ENCODE measurements at regions not wholly inside any gene's neighbourhood (a gene's known extent, or its start where the extent isn't known, plus 50 kb on each side); places are given as distances from the start of the nearest gene placed in this dataset.
"Not testable (repeated sequence)": the region's sequence is repeated elsewhere in the genome, so short reads cannot be mapped to it uniquely, and the experiment has no call there.

DNA sequence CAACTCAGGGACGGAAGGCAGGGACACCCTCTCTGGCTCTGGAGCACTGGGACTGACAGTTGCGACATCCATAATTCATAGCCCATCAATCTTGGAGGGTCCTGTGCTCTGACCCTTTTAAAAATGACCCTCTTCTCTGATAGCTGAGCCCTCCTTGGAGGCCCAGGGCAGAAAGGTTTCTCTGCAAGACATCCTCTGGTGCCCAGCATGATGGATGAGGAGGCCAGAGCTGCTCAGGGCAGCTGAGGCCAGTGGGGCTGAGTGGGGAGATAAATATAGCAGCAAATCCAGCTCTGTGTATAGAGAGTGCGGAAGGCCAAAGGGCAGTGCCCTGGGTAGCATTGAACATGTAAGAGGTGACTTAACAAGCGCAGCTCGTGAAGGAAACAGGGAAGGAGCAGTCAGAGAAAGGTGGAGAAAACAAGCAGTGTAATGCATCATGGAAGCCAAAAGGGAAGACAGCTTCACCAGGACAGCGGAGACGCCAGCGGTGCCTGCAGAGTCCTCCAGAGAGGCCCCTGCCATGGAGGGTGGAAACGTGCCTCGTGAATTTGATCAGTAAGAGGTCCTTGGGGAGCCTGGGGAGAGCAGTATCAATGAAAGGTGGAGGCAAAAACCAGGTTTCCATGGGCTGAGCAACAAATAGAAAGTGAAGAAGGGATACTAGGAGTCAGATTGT is 50.4 kb upstream of the FMOD start:
- Mint-ChIP-seq H3K36me3 (ENCODE audit: low read depth) (no peaks in the 10 kb centered on the region), H3K27me3 (ENCODE audit: low read depth) (peaks cover 7% of the 10 kb centered on the region), H3K9me3 (no peaks in the 10 kb centered on the region), H3K4me1 (ENCODE audit: low read depth) (no peaks in the 10 kb centered on the region), H3K4me3 (no peak overlapping the region), H3K27ac (no peak overlapping the region)
- DNase-seq, result no peak
- CTCF ChIA-PET, result interaction anchor here (1.3 to 1.4 kb wide), 2 partner anchors 61 to 87 kb away, joined by 3 read pairs; no protein-coding TSS in a partner anchor
- intact Hi-C loops (cut with micrococcal nuclease), result no loop called here

DNA sequence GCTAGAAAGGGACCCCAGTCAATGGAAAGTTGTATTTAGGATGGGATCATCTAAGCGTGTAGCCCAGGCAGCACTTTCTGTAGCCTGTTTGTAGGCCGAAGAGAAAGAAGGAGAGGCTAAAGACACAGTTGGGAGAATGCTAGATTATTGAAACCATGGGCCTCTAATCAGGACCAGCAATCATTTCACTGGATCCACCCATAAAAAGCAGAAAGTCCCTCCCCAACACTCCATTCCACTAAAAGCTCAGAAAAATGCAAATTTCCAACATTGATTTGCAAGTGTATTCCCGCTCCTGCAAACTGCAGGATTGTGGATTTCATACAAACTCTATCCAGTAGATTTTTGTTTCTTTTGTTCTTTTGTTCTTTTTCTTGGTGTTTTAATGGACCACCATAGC is 51.2 kb upstream of the FMOD start:
- Mint-ChIP-seq H3K4me1 (ENCODE audit: low read depth) (no peaks in the 10 kb centered on the region), H3K27ac (no peak overlapping the region), H3K27me3 (ENCODE audit: low read depth) (peaks cover 4% of the 10 kb centered on the region), H3K4me3 (no peak overlapping the region), H3K9me3 (no peaks in the 10 kb centered on the region), H3K36me3 (ENCODE audit: low read depth) (no peaks in the 10 kb centered on the region)
- DNase-seq, result no peak
- CTCF ChIA-PET, result interaction anchor here (0.7 to 1.4 kb wide), 3 partner anchors 45 to 135 kb away, joined by 3 read pairs; no protein-coding TSS in a partner anchor
- intact Hi-C loops (cut with micrococcal nuclease), result no loop called here

DNA sequence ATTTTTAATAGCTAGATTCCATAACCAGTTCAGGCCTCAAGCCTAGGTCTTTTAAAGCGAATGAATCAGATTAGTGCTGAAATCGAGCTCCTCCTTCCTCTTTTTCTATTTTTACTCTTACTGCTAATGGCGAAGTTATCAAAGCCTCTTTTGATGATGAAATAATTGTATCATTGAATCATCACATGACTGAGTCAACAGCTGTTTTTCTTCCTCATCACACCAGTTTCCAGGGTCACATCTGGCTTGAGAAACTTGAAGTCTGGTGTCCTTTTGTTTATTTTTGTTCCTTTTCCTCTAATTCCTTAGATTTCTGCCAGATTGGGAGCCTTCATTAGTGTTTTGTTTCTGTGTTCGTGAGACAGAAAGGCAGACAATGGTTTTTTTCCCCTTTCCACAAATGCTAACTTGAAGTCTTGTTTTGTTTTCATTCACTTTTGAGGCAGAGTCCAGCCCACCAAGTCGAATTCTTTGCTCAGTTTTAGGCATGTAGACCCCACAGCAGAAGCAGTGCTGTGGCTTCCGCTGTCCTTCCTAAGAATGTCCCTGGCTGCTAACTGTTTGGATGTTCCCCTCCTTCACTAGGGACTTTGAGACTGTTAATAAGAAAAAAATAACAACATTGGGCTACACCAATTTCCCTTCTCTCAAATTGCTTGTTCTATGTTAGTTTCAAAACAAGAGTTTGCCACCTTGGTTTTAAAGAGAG is 51.9 kb upstream of the FMOD start:
- H3K27me3 Mint-ChIP-seq (ENCODE audit: low read depth), result peaks cover 3% of the 10 kb centered on the region
- no peaks in the 10 kb centered on the region for H3K36me3 Mint-ChIP-seq (ENCODE audit: low read depth)
- CTCF ChIA-PET, result interaction anchor here (0.7 to 0.9 kb wide), 2 partner anchors 46 to 136 kb away, joined by 3 read pairs; no protein-coding TSS in a partner anchor

DNA sequence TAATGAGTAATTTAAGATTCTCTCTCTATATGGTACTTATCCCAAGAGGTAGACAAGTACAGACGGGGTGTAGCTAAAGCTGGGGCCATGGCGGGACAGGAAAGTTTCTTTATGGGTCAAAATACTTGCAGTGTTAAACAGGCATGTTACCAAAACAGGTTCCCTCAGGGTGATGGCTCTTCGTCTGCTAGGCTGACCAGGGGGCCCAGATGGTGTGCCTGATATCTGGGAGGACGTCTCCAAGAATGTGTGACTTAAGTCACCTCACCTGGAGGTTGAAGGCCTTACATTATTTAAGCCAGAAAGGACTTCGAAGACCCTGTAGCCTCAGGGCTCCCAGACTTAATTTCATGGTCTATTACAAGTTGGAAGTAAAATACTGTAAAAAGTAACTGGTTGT is 52.7 kb upstream of the FMOD start:
- peaks cover 5% of the 10 kb centered on the region for H3K27me3 Mint-ChIP-seq (ENCODE audit: low read depth)
- CTCF ChIA-PET, result no interaction called here
- intact Hi-C loops (cut with micrococcal nuclease), result no loop called here
- H3K9me3 Mint-ChIP-seq, result no peaks in the 10 kb centered on the region
- no peaks in the 10 kb centered on the region for H3K36me3 Mint-ChIP-seq (ENCODE audit: low read depth)
- no peak overlapping the region for H3K4me3 Mint-ChIP-seq
- no peak overlapping the region for H3K27ac Mint-ChIP-seq
- H3K4me1 Mint-ChIP-seq (ENCODE audit: low read depth), result no peaks in the 10 kb centered on the region
- DNase-seq, result no peak

More for the DNA sequence above, 51.9 kb upstream of the FMOD start:
- no peaks in the 10 kb centered on the region for H3K9me3 Mint-ChIP-seq
- no peak overlapping the region for H3K27ac Mint-ChIP-seq
- no peak for DNase-seq
- no peak overlapping the region for H3K4me3 Mint-ChIP-seq
- H3K4me1 Mint-ChIP-seq (ENCODE audit: low read depth), result no peaks in the 10 kb centered on the region
- intact Hi-C loops (cut with micrococcal nuclease), result no loop called here

DNA sequence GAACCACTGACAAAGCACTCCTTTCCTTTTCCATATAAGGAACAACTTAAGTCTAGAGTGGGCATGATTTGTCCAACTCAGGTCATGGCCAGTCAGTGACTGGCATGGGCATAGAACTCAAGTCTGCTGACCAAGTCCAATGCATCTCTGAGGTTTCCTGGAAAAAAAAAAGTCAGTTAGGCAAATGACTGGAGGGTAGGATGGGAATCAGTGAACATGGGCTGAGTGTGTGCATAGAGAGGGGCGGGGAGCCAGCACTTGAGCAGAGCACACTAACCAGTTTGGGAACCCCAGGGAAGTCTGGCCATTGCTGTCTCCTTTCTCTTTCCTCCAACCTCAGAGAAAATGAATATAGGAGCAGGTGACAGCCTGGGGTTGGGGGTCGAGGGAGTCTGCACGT is 53.6 kb upstream of the FMOD start:
- H3K9me3 Mint-ChIP-seq, result no peaks in the 10 kb centered on the region
- no peaks in the 10 kb centered on the region for H3K4me1 Mint-ChIP-seq (ENCODE audit: low read depth)
- H3K27ac Mint-ChIP-seq, result no peak overlapping the region
- H3K27me3 Mint-ChIP-seq (ENCODE audit: low read depth), result peaks cover 12% of the 10 kb centered on the region
- CTCF ChIA-PET, result no interaction called here
- H3K36me3 Mint-ChIP-seq (ENCODE audit: low read depth), result no peaks in the 10 kb centered on the region
- H3K4me3 Mint-ChIP-seq, result no peak overlapping the region
- DNase-seq, result no peak
- intact Hi-C loops (cut with micrococcal nuclease), result no loop called here

DNA sequence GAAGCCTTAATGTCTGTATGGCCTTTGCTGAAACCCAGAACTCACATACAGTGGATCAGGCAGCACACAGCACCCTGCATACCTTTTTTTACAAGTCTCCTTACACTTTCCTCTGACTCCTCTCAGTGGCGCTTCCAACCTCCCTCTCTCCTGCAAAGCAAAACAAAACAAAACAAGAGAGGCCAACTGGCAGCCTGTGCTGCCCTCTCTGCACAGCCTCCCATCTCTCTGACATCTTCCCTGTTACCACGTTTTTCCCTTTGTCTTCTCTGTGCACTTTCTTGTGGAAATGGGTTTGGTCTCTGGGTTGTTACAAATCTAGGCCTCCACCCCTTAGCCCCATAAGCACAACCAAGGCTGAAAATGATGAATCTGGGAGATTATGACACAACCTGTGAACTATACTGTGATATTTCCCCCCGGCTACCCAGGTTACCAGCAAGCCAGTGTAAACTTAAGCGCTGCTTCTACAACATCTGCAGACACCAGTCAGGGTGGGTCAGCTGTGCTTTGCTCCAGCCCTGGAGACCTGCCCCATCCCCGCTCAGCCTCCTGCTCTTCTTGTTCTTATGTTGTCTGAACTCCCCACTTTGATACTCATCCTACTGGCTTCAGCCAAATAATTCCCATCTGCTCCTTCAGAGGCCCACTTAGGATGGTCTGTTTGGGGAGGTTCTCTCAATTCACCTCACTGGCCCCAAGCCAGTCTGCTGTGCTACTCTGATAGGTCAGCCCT is 54.9 kb upstream of the FMOD start:
- Mint-ChIP-seq H3K36me3 (ENCODE audit: low read depth) (no peaks in the 10 kb centered on the region), H3K27me3 (ENCODE audit: low read depth) (peaks cover 19% of the 10 kb centered on the region), H3K4me3 (no peak overlapping the region), H3K9me3 (no peaks in the 10 kb centered on the region), H3K4me1 (ENCODE audit: low read depth) (no peaks in the 10 kb centered on the region), H3K27ac (no peak overlapping the region)
- intact Hi-C loops (cut with micrococcal nuclease), result no loop called here
- no peak for DNase-seq
- CTCF ChIA-PET, result no interaction called here

DNA sequence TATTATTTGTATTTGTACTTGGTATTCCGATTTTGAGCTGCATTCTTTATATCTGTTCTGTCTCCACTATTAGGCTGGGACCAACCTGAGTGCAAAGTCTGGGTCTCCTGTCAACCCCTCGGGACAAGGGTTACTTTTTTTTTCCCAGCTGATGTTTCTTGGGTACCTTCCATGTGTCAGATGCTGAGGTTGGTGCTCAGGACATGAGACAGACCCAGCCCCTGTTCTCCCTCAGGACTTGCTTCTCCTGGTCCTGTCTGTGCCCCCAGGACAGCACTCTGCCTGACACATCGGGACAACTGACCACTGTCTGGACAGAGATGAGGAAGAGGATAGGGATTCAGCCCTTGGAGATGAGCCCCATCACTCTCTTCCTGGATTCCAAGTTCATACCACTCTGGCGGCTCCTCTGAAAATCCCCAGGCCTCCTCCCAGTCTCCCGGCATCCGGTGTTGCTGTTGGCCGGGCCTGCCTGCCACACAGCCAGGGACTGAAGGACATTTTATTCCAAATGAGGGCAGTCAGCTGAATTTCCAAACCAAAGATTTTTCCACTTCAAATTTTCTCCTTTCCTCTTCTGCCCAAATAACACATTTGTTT is 55.6 kb upstream of the FMOD start:
- Mint-ChIP-seq H3K27me3 (ENCODE audit: low read depth) (peaks cover 19% of the 10 kb centered on the region), H3K27ac (no peak overlapping the region), H3K4me3 (no peak overlapping the region), H3K4me1 (ENCODE audit: low read depth) (no peaks in the 10 kb centered on the region), H3K36me3 (ENCODE audit: low read depth) (no peaks in the 10 kb centered on the region), H3K9me3 (no peaks in the 10 kb centered on the region)
- intact Hi-C loops (cut with micrococcal nuclease), result no loop called here
- CTCF ChIA-PET, result no interaction called here
- no peak for DNase-seq

DNA sequence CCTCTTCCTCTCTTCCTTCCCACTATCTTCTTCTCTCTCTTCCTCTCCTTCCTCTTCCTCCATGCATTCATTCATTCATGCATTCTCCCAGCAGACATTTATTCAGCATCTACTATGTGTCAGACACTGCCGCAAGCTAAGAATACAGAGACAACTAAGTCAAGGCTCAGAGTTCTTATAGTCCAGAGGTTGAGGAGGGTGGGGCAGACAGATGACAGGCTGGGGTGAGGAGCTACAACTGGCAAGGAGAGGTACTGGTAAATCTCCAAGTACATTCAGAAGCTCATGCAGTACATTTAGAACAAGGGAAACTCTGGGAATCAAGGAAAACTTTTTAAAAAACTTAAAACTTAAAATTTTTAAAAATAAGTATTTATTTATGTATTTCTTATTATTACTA is 56.4 kb upstream of the FMOD start:
- H3K4me3 Mint-ChIP-seq, result no peak overlapping the region
- no peaks in the 10 kb centered on the region for H3K4me1 Mint-ChIP-seq (ENCODE audit: low read depth)
- CTCF ChIA-PET, result no interaction called here
- intact Hi-C loops (cut with micrococcal nuclease), result no loop called here
- no peaks in the 10 kb centered on the region for H3K9me3 Mint-ChIP-seq
- H3K36me3 Mint-ChIP-seq (ENCODE audit: low read depth), result no peaks in the 10 kb centered on the region
- peaks cover 19% of the 10 kb centered on the region for H3K27me3 Mint-ChIP-seq (ENCODE audit: low read depth)
- no peak for DNase-seq
- no peak overlapping the region for H3K27ac Mint-ChIP-seq

DNA sequence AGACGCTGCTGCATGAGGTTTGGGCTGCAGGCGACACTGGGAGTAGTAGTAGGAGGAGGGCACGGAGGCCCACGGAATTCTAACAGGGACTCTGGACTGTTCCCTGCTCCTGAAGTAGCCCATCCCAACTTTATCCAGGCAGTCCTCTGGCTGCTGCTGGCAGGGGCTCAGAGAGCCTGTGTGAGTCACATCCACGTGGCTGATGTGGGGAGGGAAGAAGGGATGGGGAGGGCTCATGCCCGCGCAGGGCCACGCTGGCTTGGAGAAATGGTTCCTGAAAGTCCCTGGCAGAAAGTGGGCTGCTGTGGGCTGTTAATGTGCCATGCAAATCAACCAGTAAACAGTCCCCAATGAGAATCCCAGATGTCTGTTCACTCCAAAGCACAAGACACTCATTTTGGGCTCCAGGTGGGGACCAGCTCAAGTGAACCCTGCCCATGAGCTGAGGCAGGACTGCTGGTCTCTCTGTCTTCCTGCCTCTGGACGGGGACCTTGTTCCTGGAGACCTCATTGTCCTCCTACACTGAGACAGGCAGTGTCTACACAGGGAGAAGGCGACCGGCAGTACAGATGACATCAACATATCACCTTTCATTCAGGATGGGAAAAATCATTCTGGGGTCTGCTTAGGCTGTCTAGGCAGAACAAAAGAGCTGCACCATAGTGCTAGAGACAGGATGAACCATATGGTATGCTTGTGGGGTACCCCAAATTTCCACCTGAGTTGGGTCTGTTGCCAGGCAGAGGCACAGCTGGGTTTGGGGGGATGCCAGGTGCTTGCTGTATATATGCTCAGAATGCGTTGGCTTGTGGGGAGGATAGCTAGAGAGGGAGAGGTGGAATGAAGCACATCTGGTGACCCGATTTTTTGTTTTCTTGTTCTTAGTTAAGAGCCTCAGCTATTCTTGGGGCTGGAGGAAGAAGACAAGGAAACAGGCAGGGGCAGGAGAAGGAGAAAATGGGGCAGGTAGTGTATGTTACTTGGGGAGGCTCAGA is 57.9 kb upstream of the FMOD start:
- H3K4me1 Mint-ChIP-seq (ENCODE audit: low read depth), result no peaks in the 10 kb centered on the region
- CTCF ChIA-PET, result interaction anchor here (0.8 kb wide), 1 partner anchor 141 kb away, joined by 3 read pairs; no protein-coding TSS in a partner anchor
- no peak for DNase-seq
- peaks cover 25% of the 10 kb centered on the region for H3K27me3 Mint-ChIP-seq (ENCODE audit: low read depth)
- H3K9me3 Mint-ChIP-seq, result peaks cover 2% of the 10 kb centered on the region
- H3K4me3 Mint-ChIP-seq, result no peak overlapping the region
- no peaks in the 10 kb centered on the region for H3K36me3 Mint-ChIP-seq (ENCODE audit: low read depth)
- no peak overlapping the region for H3K27ac Mint-ChIP-seq
- intact Hi-C loops (cut with micrococcal nuclease), result no loop called here

DNA sequence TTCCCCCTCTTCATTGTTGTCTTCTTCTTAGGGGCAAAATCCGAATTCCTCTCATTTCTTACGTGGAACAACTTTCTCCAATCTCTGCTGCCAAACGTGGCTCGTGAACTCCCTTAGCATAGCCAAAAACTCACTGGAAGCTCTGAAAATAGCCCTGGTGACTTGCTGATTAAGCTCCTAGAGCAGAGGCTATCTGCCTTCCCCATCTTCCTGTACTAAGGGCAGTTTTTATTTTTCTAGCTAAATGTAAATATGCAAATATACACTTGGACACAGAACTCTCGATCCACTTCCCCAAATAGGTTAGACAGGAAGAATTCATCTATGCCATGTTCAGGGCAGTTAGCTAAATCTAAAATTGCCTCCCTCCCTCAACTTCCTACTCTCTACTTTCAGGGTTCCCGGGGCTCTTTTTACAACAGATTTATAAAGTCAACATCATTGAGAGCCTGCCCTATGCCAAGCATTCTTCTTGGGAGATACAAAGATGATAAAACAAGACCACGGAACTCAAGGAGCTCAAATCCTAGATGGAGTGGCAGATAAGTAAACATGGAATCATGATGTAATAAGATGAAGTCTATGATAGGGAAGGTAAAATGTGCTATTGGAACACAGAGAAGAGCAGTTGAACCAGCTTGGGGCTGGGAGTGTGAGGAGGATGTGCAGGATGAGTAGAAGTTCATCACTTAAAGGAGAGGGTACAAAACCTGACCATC is 59.4 kb upstream of the FMOD start:
- H3K36me3 Mint-ChIP-seq (ENCODE audit: low read depth), result no peaks in the 10 kb centered on the region
- CTCF ChIA-PET, result interaction anchor here (1.5 kb wide), 1 partner anchor 20 kb away, joined by 3 read pairs; no protein-coding TSS in a partner anchor
- no peaks in the 10 kb centered on the region for H3K4me1 Mint-ChIP-seq (ENCODE audit: low read depth)
- H3K27ac Mint-ChIP-seq, result no peak overlapping the region
- peaks cover 28% of the 10 kb centered on the region for H3K27me3 Mint-ChIP-seq (ENCODE audit: low read depth)
- DNase-seq, result no peak
- peaks cover 4% of the 10 kb centered on the region for H3K9me3 Mint-ChIP-seq
- H3K4me3 Mint-ChIP-seq, result no peak overlapping the region
- intact Hi-C loops (cut with micrococcal nuclease), result no loop called here

DNA sequence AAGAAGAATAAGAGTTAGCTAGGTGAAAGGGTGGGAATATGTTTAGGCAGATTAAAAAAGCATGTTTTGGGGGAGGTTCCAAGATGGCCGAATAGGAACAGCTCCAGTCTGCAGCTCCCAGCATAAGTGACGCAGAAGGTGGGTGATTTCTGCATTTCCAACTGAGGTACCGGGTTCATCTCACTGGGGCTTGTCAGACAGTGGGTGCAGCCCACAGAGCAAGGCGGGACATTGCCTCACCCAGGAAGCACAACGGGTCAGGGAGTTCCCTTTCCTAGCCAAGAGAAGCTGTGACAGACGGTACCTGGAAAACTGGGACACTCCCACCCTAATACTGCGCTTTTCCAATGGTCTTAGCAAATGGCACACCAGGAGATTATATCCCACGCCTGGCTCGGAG is 60.5 kb upstream of the FMOD start:
- peaks cover 33% of the 10 kb centered on the region for H3K27me3 Mint-ChIP-seq (ENCODE audit: low read depth)
- CTCF ChIA-PET, result interaction anchor here (1.5 kb wide), 1 partner anchor 19 kb away, joined by 3 read pairs; no protein-coding TSS in a partner anchor
- intact Hi-C loops (cut with micrococcal nuclease); H3K9me3 Mint-ChIP-seq; H3K4me3 Mint-ChIP-seq; H3K27ac Mint-ChIP-seq; H3K36me3 Mint-ChIP-seq (ENCODE audit: low read depth); H3K4me1 Mint-ChIP-seq (ENCODE audit: low read depth); DNase-seq: not testable (repeated sequence)

Measured in activated naive CD4-positive, alpha-beta T cell treated with anti-CD3 and anti-CD28 coated beads for 36 hours (primary cell).